ENCODE measurements at regions not wholly inside any gene's neighbourhood (a gene's known extent, or its start where the extent isn't known, plus 50 kb on each side); places are given as distances from the start of the nearest gene placed in this dataset.

DNA sequence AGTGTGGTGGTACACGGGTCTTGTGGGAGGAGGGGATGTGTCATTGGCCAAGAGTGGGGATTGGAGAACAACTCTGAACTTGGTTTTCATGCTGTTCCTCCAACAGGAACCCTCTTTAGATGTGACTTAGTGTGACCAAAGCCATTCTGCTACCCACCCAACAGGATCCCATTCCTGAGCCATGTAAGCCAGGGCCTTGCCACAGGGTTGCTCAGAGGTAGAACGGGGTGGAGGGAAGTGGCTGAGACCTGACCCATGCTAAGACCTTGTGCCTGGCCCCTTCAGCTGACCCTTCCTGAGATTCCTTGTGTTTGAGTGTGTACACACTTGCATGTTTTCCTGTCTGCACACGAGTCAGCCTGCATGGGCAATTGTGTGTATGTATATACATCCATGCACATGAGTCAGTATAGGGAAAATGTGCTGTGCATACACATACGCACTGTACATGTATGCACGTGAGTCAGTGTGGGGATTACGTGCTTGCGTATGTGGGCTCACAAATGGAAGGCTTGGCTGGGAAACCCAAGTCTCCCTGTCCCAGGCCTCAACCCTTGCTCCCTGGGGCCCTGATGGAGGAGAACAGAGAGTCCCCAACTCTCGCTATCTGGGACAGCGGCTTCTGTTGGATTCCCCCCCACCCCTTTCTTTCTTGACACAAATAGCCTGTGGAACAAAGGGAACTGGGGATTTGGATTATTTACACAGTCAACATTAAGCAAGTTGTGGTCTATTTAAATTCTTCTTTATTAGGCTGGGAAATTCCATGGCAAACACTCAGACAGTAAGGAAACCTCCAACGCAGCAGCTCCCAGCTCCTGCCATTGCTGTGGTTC is 339.8 kb downstream of the DYSF start:
- POLR2A ChIA-PET: no interaction called here
- CTCF ChIA-PET: no interaction called here
- Mint-ChIP-seq H3K4me3 (no peak overlapping the region), H3K4me1 (ENCODE audit: low read depth) (no peaks in the 10 kb centered on the region), H3K9me3 (no peaks in the 10 kb centered on the region), H3K36me3 (ENCODE audit: low read depth) (no peaks in the 10 kb centered on the region), H3K27me3 (no peaks in the 10 kb centered on the region), H3K27ac (no peak overlapping the region)
- intact Hi-C loops (cut with micrococcal nuclease): no loop called here
- TF ChIP-seq, protein P1, sequence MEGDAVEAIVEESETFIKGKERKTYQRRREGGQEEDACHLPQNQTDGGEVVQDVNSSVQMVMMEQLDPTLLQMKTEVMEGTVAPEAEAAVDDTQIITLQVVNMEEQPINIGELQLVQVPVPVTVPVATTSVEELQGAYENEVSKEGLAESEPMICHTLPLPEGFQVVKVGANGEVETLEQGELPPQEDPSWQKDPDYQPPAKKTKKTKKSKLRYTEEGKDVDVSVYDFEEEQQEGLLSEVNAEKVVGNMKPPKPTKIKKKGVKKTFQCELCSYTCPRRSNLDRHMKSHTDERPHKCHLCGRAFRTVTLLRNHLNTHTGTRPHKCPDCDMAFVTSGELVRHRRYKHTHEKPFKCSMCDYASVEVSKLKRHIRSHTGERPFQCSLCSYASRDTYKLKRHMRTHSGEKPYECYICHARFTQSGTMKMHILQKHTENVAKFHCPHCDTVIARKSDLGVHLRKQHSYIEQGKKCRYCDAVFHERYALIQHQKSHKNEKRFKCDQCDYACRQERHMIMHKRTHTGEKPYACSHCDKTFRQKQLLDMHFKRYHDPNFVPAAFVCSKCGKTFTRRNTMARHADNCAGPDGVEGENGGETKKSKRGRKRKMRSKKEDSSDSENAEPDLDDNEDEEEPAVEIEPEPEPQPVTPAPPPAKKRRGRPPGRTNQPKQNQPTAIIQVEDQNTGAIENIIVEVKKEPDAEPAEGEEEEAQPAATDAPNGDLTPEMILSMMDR (IDR thresholded peaks at IDR 0.05): no peak
- ATAC-seq: no peak
- no peak for DNase-seq

- H3K9me3 Mint-ChIP-seq: no peaks in the 10 kb centered on the region
- ATAC-seq (no peak), DNase-seq (no peak)
- no peaks in the 10 kb centered on the region for H3K4me1 Mint-ChIP-seq (ENCODE audit: low read depth)
- H3K4me3 Mint-ChIP-seq: no peak overlapping the region
- ChIA-PET POLR2A (no interaction called here), CTCF (no interaction called here)
- H3K27ac Mint-ChIP-seq: no peak overlapping the region
- H3K27me3 Mint-ChIP-seq: no peaks in the 10 kb centered on the region
- TF ChIP-seq, protein P1 (IDR thresholded peaks at IDR 0.05): no peak
- intact Hi-C loops (cut with micrococcal nuclease): no loop called here
- no peaks in the 10 kb centered on the region for H3K36me3 Mint-ChIP-seq (ENCODE audit: low read depth)
Measured at GRCh38 chr2:71791501-71792135, 338.3 kb downstream of the DYSF start.

DNA sequence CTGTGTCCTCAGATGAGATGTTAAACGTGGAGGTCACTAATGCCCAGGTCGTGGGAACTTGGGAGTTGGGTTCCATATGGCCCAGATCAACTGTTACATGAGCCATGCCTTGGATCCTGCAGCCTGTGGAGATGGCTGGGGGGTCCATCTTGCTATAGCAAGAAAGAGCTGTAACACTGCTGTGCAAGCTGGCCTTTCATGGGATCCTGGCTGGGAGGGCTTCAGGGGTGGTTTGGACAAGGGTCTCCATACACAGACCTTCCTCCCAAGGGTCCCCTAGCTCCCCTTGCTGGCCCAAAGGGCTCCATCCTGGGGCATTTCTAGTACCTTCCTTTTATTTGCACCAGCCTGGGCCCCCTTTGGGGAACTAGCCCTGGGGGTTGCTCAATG is 337.7 kb downstream of the DYSF start:
- CTCF ChIA-PET: no interaction called here
- H3K27me3 Mint-ChIP-seq: no peaks in the 10 kb centered on the region

DNA sequence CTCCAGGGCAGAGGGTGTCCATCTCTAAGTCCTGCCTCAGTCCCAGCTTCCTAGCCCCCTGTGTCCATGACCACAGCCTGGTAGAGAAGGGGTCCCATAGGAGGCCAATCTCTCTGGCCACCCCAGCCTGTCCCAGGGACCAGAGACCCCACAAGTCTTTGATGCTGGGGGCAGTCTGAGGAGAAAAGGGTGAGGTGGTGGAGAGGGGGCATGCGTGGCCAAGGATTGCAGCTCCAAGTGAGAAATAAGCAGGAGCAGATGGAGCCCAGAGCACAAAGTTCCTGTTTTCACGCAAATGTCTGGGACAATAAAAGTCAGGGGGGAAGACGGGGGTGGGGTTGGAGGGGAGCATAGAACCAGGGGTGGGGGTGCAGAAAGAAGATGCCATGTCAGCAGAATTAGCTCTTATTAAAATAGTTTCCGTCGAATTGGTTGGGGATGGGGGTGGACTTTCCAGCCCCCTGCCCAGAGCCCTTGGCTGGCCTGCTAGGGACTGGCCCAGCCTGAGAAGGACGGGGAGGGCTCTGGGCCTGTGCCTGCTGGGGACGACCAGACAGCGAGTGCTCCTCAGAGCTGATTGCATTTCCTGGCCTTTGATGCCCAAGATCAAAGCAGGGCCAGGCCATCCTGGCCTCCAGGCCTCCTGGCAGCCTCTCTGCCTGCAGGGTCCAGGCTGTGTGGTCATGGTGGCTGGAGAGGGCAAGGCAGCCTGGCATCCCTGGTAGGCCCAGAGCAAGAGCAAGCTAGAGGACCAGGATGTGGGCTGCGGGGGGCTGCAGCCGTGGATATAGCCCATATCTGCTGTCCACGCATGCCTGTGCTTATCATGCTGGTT is 337.1 kb downstream of the DYSF start:
- H3K27me3 Mint-ChIP-seq: peaks cover 1% of the 10 kb centered on the region
- ChIA-PET CTCF (interaction anchor here (1.2 kb wide), 1 partner anchor 238 kb away, joined by 3 read pairs; no protein-coding TSS in a partner anchor), POLR2A (no interaction called here)
- TF ChIP-seq, protein P1 (IDR thresholded peaks at IDR 0.05): no peak
- no peaks in the 10 kb centered on the region for H3K9me3 Mint-ChIP-seq
- DNase-seq (no peak), ATAC-seq (no peak)
- H3K4me3 Mint-ChIP-seq: no peak overlapping the region
- intact Hi-C loops (cut with micrococcal nuclease): no loop called here
- no peaks in the 10 kb centered on the region for H3K36me3 Mint-ChIP-seq (ENCODE audit: low read depth)
- no peak overlapping the region for H3K27ac Mint-ChIP-seq
- H3K4me1 Mint-ChIP-seq (ENCODE audit: low read depth): no peaks in the 10 kb centered on the region

More for the DNA sequence above, 337.7 kb downstream of the DYSF start:
- intact Hi-C loops (cut with micrococcal nuclease): no loop called here
- Mint-ChIP-seq H3K4me3 (no peak overlapping the region), H3K27ac (no peak overlapping the region), H3K4me1 (ENCODE audit: low read depth) (no peaks in the 10 kb centered on the region), H3K36me3 (ENCODE audit: low read depth) (no peaks in the 10 kb centered on the region), H3K9me3 (no peaks in the 10 kb centered on the region)
- POLR2A ChIA-PET: no interaction called here
- TF ChIP-seq, protein P1 (IDR thresholded peaks at IDR 0.05): no peak
- ATAC-seq (no peak), DNase-seq (no peak)
